ENCODE measurements at regions not wholly inside any gene's neighbourhood (a gene's known extent, or its start where the extent isn't known, plus 50 kb on each side); places are given as distances from the start of the nearest gene placed in this dataset.

DNA sequence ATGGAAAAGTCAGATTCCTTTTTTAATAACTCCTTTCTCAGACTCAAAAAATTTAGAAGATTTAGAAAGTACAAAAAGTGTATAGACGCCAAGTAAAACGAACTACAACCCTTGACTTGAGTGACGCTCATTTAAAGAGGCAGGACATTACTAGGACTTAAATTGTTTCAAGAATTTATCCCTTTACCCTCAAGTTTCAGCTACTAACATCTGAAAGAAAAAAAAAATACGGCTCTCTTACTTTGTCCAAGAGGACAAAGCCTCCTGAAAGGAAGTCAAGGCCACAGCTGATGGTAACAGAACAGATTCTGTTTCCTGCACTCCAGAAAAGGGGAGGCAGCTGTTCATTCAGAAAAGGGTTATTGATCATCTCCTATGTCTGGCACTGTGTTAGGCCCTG lies 57.6 kb upstream of the PKDCC start:
- DNase-seq (ENCODE audit: low read depth), result no peak

DNA sequence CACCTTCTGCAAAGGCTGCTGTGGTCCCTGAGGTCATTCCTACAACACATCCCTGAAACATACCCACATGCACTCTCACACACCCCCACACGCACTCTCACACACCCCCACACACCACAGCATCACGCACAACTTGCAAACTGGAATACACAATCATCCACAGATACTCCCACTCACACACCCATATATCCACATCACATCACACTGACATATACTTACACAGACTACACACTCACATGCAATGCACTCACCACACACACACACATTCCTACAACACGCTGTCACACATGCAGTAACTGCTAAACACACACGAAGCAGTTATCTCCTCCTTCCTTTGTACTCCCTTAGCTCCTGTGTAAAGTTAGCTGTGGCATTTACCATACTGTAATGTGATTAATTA lies 57.1 kb upstream of the PKDCC start:
- DNase-seq (ENCODE audit: low read depth), result no peak

DNA sequence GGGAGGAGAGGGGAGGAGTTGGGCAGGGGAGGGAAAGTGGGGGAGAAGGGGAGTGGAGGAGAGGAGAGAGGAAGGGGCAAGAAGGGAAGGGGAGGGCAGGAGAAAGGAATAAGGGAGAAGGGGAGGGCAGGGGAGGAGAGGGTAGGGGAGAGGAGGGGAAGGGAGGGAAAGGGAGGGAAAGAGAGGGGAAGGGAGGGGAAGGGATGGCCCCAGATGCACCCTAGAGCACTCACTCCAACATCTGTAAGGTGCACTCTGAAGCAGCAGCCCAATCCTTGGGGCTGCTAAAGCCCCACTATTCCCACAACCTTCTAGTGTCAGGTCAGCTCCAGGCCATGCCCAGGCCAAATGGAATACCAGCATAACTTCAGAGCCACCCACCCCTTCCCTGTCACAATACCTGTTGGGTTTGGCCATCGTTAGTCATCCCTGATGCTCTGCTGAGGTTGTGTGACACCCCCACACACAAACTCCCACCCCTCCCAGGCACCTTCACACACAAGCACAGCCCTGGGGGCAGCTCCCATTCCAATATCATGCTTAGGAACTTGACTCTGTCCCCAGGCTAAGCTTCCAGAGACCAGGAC lies 55.7 kb upstream of the PKDCC start:
- no peak for DNase-seq (ENCODE audit: low read depth)

- no peak for DNase-seq (ENCODE audit: low read depth)
Measured at GRCh38 chr2:41992671-41993434, 55.0 kb upstream of the PKDCC start.

- DNase-seq (ENCODE audit: low read depth), result no peak
Measured at GRCh38 chr2:41993435-41993925, 54.3 kb upstream of the PKDCC start.

- no peak for DNase-seq (ENCODE audit: low read depth)
Measured at GRCh38 chr2:41994233-41994637, 53.6 kb upstream of the PKDCC start.

DNA sequence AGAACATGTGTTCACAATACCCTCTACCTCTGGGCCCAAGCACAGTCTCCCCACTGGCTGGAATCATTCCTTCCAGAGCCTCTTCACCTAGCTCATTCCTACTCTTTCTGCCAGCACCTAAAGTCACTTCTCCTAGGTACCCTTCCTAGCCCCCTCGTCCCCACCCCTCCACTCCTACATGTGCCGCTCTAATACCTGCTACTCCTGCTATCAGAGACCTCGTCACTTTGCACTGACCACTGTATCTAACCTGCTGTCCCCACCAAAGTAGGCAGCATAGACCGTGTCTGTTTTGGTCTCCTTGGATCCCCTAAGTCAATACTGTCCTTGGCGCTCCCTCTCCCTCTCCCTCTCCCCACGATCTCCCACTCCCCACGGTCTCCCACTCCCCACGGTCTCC lies 53.2 kb upstream of the PKDCC start:
- no peak for DNase-seq (ENCODE audit: low read depth)

DNA sequence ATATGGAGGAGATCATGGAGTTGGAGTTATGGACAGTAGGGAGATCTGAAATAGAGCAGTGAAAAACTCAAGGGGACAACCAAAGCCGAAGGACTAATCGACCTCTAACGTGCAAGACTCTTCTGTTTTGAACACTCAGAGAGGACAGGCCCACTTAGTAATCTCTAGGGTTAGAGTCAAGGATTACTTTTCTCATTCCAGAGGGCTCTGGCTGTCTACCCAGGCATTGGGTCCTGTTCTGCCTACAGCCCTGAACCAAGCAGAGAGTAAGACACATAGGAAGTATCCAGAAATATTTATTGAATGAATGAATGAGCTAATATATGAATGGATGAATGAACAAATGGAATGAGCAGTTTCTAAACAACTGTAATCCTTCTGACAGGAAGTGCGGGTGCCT lies 50.3 kb upstream of the PKDCC start:
- DNase-seq (ENCODE audit: low read depth), result no peak
